Astrocyte (in vitro differentiated cells and primary cell): ENCODE measurements at regions not wholly inside any gene's neighbourhood (a gene's known extent, or its start where the extent isn't known, plus 50 kb on each side); places are given as distances from the start of the nearest gene placed in this dataset.

ENCODE experiments used
- DNase-seq: peaks from one replicate; pipeline ENCODE4 v3.0.0-alpha.2; 2010; ENCODE audit warnings: low read depth
- FAIRE-seq: peaks from 2 replicates; lab custom pipeline; 2011; peaks lifted over from hg19 to GRCh38; lab: Jason Lieb, UNC
- H2AFZ ChIP-seq: 2 replicates; pipeline ENCODE4 v1.6.0; 2012; ENCODE audit warnings: low read depth, low read length, inconsistent platforms
- H3K27ac ChIP-seq: 2 replicates; pipeline ENCODE4 v1.5.1; 2011; ENCODE audit warnings: low read depth, low read length, inconsistent platforms
- H3K27me3 ChIP-seq: 2 replicates; pipeline ENCODE4 v1.6.0; 2011; ENCODE audit warnings: low read length, inconsistent platforms; ENCODE audit not compliant: insufficient read depth
- H3K36me3 ChIP-seq: 2 replicates; pipeline ENCODE4 v1.5.1; 2011; ENCODE audit warnings: low read length, inconsistent platforms; ENCODE audit not compliant: insufficient read depth
- H3K4me1 ChIP-seq: 2 replicates; pipeline ENCODE4 v1.5.1; 2011; ENCODE audit warnings: low read length, inconsistent platforms; ENCODE audit not compliant: insufficient read depth
- H3K4me2 ChIP-seq: 2 replicates; pipeline ENCODE4 v1.6.0; 2012; ENCODE audit warnings: low read length, inconsistent platforms
- H3K4me3 ChIP-seq: 2 replicates; pipeline ENCODE4 v1.5.1; 2011; ENCODE audit warnings: low read depth, mild to moderate bottlenecking, low read length, inconsistent platforms; ENCODE audit not compliant: insufficient read depth
- H3K79me2 ChIP-seq: 2 replicates; pipeline ENCODE4 v1.6.0; 2012; ENCODE audit warnings: mild to moderate bottlenecking, low read length, inconsistent platforms; ENCODE audit not compliant: insufficient read depth
- H3K9ac ChIP-seq: 2 replicates; pipeline ENCODE4 v1.6.0; 2012; ENCODE audit warnings: mild to moderate bottlenecking, low read length, inconsistent platforms
- H3K9me3 ChIP-seq: 2 replicates; pipeline ENCODE4 v1.5.1; 2012; ENCODE audit warnings: low read depth, mild to moderate bottlenecking, low read length, inconsistent platforms; ENCODE audit not compliant: insufficient read depth
- H4K20me1 ChIP-seq: 2 replicates; pipeline ENCODE4 v1.6.0; 2012; ENCODE audit warnings: low read length, inconsistent platforms; ENCODE audit not compliant: insufficient read depth
- H3K27ac Mint-ChIP-seq: one replicate; pipeline ENCODE4 v1.8.0; 2021; ENCODE audit warnings: mild to moderate bottlenecking, mixed read lengths; ENCODE audit not compliant: unreplicated experiment
- H3K27me3 Mint-ChIP-seq: one replicate; pipeline ENCODE4 v1.8.0; 2021; ENCODE audit warnings: low read depth, mixed read lengths; ENCODE audit not compliant: unreplicated experiment
- H3K36me3 Mint-ChIP-seq: one replicate; pipeline ENCODE4 v1.8.0; 2021; ENCODE audit warnings: low read depth, mixed read lengths; ENCODE audit not compliant: unreplicated experiment
- H3K4me1 Mint-ChIP-seq: one replicate; pipeline ENCODE4 v1.8.0; 2021; ENCODE audit warnings: low read depth, mixed read lengths; ENCODE audit not compliant: unreplicated experiment
- H3K4me3 Mint-ChIP-seq: one replicate; pipeline ENCODE4 v1.8.0; 2021; ENCODE audit warnings: mild to moderate bottlenecking, moderate library complexity, mixed read lengths; ENCODE audit not compliant: unreplicated experiment
- H3K9me3 Mint-ChIP-seq: one replicate; pipeline ENCODE4 v1.8.0; 2021; ENCODE audit warnings: mild to moderate bottlenecking, mixed read lengths; ENCODE audit not compliant: unreplicated experiment
- CTCF ChIP-seq: IDR thresholded peaks from 2 replicates; pipeline ENCODE4 v1.5.1; 2011; ENCODE audit warnings: low read depth, mild to moderate bottlenecking, inconsistent platforms, low read length, moderate library complexity; ENCODE audit not compliant: insufficient read depth
- EZH2 ChIP-seq: IDR thresholded peaks from 2 replicates; pipeline ENCODE4 v1.6.1; 2012; ENCODE audit warnings: mild to moderate bottlenecking, low read length, inconsistent platforms; ENCODE audit not compliant: insufficient read depth

- Histone ChIP-seq H4K20me1 (no peaks in the 10 kb centered on the region), H3K4me3 (no peak overlapping the region), H3K4me1 (peaks cover 5% of the 10 kb centered on the region), H2AFZ (no peak overlapping the region), H3K27ac (no peak overlapping the region), H3K4me2 (no peak overlapping the region), H3K9ac (no peak overlapping the region), H3K36me3 (no peaks in the 10 kb centered on the region), H3K27me3 (no peaks in the 10 kb centered on the region), H3K9me3 (no peaks in the 10 kb centered on the region), H3K79me2 (no peaks in the 10 kb centered on the region)
- Mint-ChIP-seq H3K36me3 (no peaks in the 10 kb centered on the region), H3K27me3 (peaks cover 3% of the 10 kb centered on the region), H3K27ac (peak overlapping the region; percentile 21), H3K4me1 (peaks cover 32% of the 10 kb centered on the region), H3K9me3 (no peaks in the 10 kb centered on the region), H3K4me3 (no peak overlapping the region)
- DNase-seq = peak; percentile 69
- TF ChIP-seq CTCF = no peak
- TF ChIP-seq EZH2 = no peak
- peak; percentile 83 for FAIRE-seq
Measured at GRCh38 chr4:20532871-20533870, 167.1 kb upstream of the PACRGL start.

GRCh38 chr4:20538905-20539304, 161.4 kb upstream of the PACRGL start:
- peaks cover 2% of the 10 kb centered on the region for H3K4me1 Mint-ChIP-seq
- no peaks in the 10 kb centered on the region for H3K36me3 Mint-ChIP-seq

More at GRCh38 chr4:20538905-20539304, 161.4 kb upstream of the PACRGL start:
- Histone ChIP-seq H3K9me3 (no peaks in the 10 kb centered on the region), H3K9ac (no peak overlapping the region), H3K4me3 (no peak overlapping the region), H3K36me3 (no peaks in the 10 kb centered on the region), H3K27me3 (no peaks in the 10 kb centered on the region), H4K20me1 (no peaks in the 10 kb centered on the region), H3K4me1 (no peaks in the 10 kb centered on the region), H3K4me2 (no peak overlapping the region), H2AFZ (no peak overlapping the region), H3K79me2 (no peaks in the 10 kb centered on the region), H3K27ac (no peak overlapping the region)
- H3K27ac Mint-ChIP-seq = no peak overlapping the region
- TF ChIP-seq EZH2 (no peak), CTCF (no peak)
- FAIRE-seq (no peak), DNase-seq (no peak)
- H3K4me3 Mint-ChIP-seq = no peak overlapping the region
- H3K9me3 Mint-ChIP-seq = no peaks in the 10 kb centered on the region
- peaks cover 3% of the 10 kb centered on the region for H3K27me3 Mint-ChIP-seq
